SJCRH30 (cell line): ENCODE measurements at regions not wholly inside any gene's neighbourhood (a gene's known extent, or its start where the extent isn't known, plus 50 kb on each side); places are given as distances from the start of the nearest gene placed in this dataset.

Experiments
- DNase-seq, 2 experiments: peaks; one replicate each; pipeline ENCODE4 v3.0.0-alpha.2; 2015 to 2020
- H3K27ac ChIP-seq: fragments of 250-450 bp; sonication (Bioruptor Pico); 2 replicates; pipeline ENCODE4 v1.5.1; 2020; ENCODE audit warnings: mild to moderate bottlenecking, moderate library complexity
- H3K27me3 ChIP-seq: fragments of 250-450 bp; sonication (Bioruptor Pico); 2 replicates; pipeline ENCODE4 v1.5.1; 2020; ENCODE audit warnings: mild to moderate bottlenecking, moderate library complexity
- H3K36me3 ChIP-seq: fragments of 250-450 bp; sonication (Bioruptor Pico); 2 replicates; pipeline ENCODE4 v1.5.1; 2020; ENCODE audit warnings: mild to moderate bottlenecking, moderate library complexity
- H3K4me1 ChIP-seq: fragments of 250-450 bp; sonication (Bioruptor Pico); 2 replicates; pipeline ENCODE4 v1.5.1; 2020; ENCODE audit warnings: mild to moderate bottlenecking, moderate library complexity
- H3K4me3 ChIP-seq: fragments of 250-450 bp; sonication (Bioruptor Pico); 2 replicates; pipeline ENCODE4 v1.5.1; 2020; ENCODE audit warnings: mild to moderate bottlenecking, moderate library complexity
- H3K9me3 ChIP-seq: fragments of 250-450 bp; sonication (Bioruptor Pico); replicated peaks from 2 replicates; pipeline ENCODE4 v1.5.1; 2020; ENCODE audit warnings: mild to moderate bottlenecking, moderate library complexity

DNA sequence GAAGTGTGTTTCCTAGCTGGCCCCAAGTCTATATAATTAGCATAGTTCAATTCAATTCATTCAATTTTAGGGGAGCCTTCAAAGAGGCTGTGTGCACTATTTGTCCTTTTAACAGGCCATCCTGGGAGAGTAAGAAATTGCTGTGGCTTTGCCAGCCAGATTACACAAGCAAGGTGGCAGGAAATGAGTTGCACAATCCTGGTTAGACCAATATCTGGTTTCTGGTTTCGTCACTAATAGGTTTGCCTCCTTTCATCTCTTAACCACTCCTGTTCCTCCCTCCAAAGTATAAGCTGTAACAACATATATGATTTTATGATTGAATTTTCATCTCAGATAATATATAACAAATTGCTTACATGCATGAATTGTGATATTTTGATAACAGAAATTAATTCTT lies 84.1 kb upstream of the NEGR1 start:
- DNase-seq, result peak in 1 of 2 experiments; percentile 7

GRCh38 chr1:72365693-72366092 lies 83.4 kb upstream of the NEGR1 start:
- no peaks in the 10 kb centered on the region for H3K27me3 ChIP-seq
- H3K9me3 ChIP-seq, result no peaks in the 10 kb centered on the region
- H3K36me3 ChIP-seq, result no peaks in the 10 kb centered on the region
- H3K4me1 ChIP-seq, result no peaks in the 10 kb centered on the region
- no peak overlapping the region for H3K27ac ChIP-seq
- DNase-seq, result no peak
- no peak overlapping the region for H3K4me3 ChIP-seq

More for the DNA sequence above, 84.1 kb upstream of the NEGR1 start:
- Histone ChIP-seq H3K4me1 (no peaks in the 10 kb centered on the region), H3K27ac (no peak overlapping the region), H3K36me3 (no peaks in the 10 kb centered on the region), H3K27me3 (no peaks in the 10 kb centered on the region), H3K4me3 (no peak overlapping the region), H3K9me3 (no peaks in the 10 kb centered on the region)

- Histone ChIP-seq H3K27ac (no peak overlapping the region), H3K36me3 (no peaks in the 10 kb centered on the region), H3K4me3 (no peak overlapping the region), H3K4me1 (no peaks in the 10 kb centered on the region), H3K9me3 (no peaks in the 10 kb centered on the region), H3K27me3 (no peaks in the 10 kb centered on the region)
- no peak for DNase-seq
Measured at GRCh38 chr1:72362538-72362937, 80.2 kb upstream of the NEGR1 start.

DNA sequence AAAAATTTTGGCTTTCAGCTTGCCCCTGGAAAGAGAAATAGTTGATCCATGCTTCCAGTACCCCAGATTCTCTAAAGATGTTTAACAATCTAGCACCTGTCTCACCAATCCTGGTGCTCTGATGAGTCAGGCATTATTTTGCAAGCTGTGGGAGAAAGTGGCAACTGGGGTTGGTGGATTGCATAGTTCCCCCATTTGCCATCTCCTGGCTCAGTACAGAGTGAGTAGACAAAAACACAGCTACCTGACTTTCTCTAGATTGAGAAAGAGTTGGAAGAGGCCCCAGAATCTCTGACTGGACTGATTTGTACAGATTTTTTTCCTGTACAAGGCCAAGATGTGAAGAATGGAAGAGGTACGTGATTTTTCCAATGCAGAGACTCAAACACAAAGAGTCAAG lies 75.1 kb upstream of the NEGR1 start:
- no peak overlapping the region for H3K27ac ChIP-seq
- DNase-seq, result peak in 1 of 2 experiments; percentile 6

GRCh38 chr1:72355899-72356298 lies 73.6 kb upstream of the NEGR1 start:
- no peaks in the 10 kb centered on the region for H3K27me3 ChIP-seq
- no peak for DNase-seq
- H3K4me3 ChIP-seq, result no peak overlapping the region
- H3K27ac ChIP-seq, result no peak overlapping the region
- no peaks in the 10 kb centered on the region for H3K9me3 ChIP-seq
- no peaks in the 10 kb centered on the region for H3K36me3 ChIP-seq
- no peaks in the 10 kb centered on the region for H3K4me1 ChIP-seq

More for the DNA sequence above, 75.1 kb upstream of the NEGR1 start:
- Histone ChIP-seq H3K27me3 (no peaks in the 10 kb centered on the region), H3K4me1 (no peaks in the 10 kb centered on the region), H3K9me3 (no peaks in the 10 kb centered on the region), H3K4me3 (no peak overlapping the region), H3K36me3 (no peaks in the 10 kb centered on the region)

GRCh38 chr1:72341661-72342060 lies 59.3 kb upstream of the NEGR1 start:
- no peak for DNase-seq
- H3K4me1 ChIP-seq, result no peaks in the 10 kb centered on the region
- H3K36me3 ChIP-seq, result no peaks in the 10 kb centered on the region
- no peak overlapping the region for H3K27ac ChIP-seq
- no peaks in the 10 kb centered on the region for H3K9me3 ChIP-seq
- no peaks in the 10 kb centered on the region; the same call in 1 of the 2 replicates for H3K27me3 ChIP-seq
- H3K4me3 ChIP-seq, result no peak overlapping the region

- Histone ChIP-seq H3K4me3 (no peak overlapping the region), H3K9me3 (no peaks in the 10 kb centered on the region), H3K27ac (no peak overlapping the region), H3K27me3 (no peaks in the 10 kb centered on the region; the same call in 1 of the 2 replicates), H3K4me1 (no peaks in the 10 kb centered on the region), H3K36me3 (no peaks in the 10 kb centered on the region)
- no peak for DNase-seq
Measured at GRCh38 chr1:72336776-72337175, 54.4 kb upstream of the NEGR1 start.
